NB4 (cell line): ENCODE measurements at regions not wholly inside any gene's neighbourhood (a gene's known extent, or its start where the extent isn't known, plus 50 kb on each side); places are given as distances from the start of the nearest gene placed in this dataset.

Source experiments
- DNase-seq: peaks from one replicate; pipeline ENCODE4 v3.0.0; 2010; ENCODE audit warnings: low read depth
- H3K4me3 ChIP-seq: one replicate; pipeline ENCODE4 v1.5.1; 2011; ENCODE audit warnings: mild to moderate bottlenecking, low read depth, low read length, moderate library complexity
- CTCF ChIP-seq: IDR thresholded peaks from one replicate; pipeline ENCODE4 v1.5.1; 2012; ENCODE audit warnings: low read depth, low read length
- MAX ChIP-seq: IDR thresholded peaks from 2 replicates; pipeline ENCODE4 v1.6.1; 2011; ENCODE audit warnings: low read depth, low read length
- MYC ChIP-seq: IDR thresholded peaks from 2 replicates; pipeline ENCODE4 v1.6.1; 2011; ENCODE audit warnings: low read depth, low read length
- POLR2A ChIP-seq: IDR thresholded peaks from 2 replicates; pipeline ENCODE4 v1.6.1; 2011; ENCODE audit warnings: mild to moderate bottlenecking; ENCODE audit not compliant: insufficient read length; ENCODE audit errors: extremely low read depth

DNA sequence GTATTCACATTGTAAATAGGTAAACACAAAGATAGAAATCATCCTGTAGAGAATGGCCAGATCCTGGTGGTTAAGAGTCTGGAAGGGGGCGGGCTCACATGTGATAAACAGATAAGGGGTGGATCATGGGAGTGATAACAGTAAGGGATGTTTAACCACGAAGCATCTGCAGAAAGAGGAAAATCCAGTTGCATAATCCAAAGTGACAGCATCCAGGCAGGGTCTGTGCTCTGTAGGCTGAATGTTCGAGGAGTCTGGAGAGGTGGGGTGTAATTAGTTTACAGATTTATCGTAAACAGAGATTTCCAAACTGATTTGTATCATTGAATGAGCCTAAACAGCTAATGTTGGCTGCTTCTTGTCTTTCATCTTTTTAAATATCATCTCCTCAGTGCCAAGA lies 1009.8 kb upstream of the SLIT2 start:
- TF ChIP-seq MAX (no peak), CTCF (no peak), POLR2A (no peak), MYC (no peak)
- no peak for DNase-seq
- H3K4me3 ChIP-seq, result no peak overlapping the region

DNA sequence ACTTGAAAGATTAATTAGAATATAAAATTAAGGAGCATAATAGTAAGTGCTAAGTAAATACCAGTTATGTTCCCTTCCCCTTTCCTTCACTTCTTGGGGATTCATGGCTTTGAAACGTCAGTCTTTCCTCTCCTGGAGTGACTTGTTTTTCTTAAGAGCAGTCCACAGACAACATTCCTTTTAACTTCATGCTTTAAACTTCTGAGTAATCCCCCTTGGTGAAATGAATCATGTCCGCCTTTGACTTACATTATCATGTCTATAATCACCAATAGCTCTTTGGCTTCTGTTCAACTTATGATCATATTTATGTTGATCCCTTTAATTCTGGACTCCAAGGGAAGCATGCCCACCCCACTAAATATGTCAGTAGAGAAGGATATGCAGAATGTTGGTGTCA lies 1012.1 kb upstream of the SLIT2 start:
- TF ChIP-seq POLR2A (no peak), MYC (no peak), MAX (no peak), CTCF (no peak)
- no peak overlapping the region for H3K4me3 ChIP-seq
- DNase-seq, result no peak

- no peak for DNase-seq
- no peak overlapping the region for H3K4me3 ChIP-seq
- TF ChIP-seq POLR2A (no peak), CTCF (no peak), MYC (no peak), MAX (no peak)
Measured at GRCh38 chr4:19236473-19236872, 1015.2 kb upstream of the SLIT2 start.

DNA sequence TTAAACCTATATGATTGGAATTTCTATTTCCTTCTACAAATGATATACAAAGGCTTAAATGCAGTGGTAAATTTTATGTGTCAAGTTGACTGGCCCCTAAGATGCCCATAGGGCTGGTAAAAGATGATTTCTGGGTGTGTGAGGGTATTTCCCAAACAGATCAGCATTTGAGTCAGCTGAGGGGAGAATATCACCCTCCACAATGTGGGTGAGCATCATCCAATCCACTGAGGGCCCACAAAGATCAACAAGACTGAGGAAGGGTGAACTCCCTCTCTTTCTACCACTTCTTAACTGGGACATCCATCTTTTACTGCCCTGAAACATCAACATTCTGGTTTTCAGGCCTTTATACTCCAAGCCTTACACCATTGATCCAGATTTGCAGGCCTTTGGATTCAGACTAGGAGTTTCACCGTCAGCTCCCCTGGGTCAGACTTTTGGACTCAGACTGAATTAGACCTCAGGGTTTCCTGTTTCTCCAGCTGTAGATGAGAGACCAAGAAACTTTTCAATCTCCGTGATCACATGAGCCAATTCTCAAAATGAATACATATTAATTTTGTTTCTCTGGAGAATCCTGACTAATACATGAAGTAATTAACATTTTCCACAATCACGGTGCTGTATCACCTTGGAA lies 1020.7 kb upstream of the SLIT2 start:
- no peak overlapping the region for H3K4me3 ChIP-seq
- TF ChIP-seq MAX, result no peak
- no peak for TF ChIP-seq CTCF
- TF ChIP-seq POLR2A, result no peak
- no peak for TF ChIP-seq MYC
- no peak for DNase-seq

DNA sequence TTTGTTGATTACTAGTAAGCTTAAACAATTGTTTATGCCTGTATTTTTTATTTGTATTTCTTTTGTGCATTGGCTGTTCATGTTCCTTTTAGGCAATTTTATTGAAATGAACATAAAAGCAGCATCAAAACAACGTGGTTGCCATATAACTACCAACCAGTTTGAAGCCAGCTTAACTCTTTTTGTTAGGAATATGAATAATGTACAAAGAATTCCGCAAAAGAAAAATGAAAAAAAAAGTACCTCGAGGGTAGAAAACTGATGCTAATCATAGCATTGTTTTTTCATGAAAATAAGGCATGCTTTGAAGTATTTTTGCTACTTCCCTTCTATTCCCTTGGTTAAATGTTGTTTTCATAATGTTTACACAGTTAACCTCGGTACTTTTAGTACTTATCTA lies 1024.0 kb upstream of the SLIT2 start:
- no peak overlapping the region for H3K4me3 ChIP-seq
- TF ChIP-seq MYC, result no peak
- TF ChIP-seq CTCF, result no peak
- no peak for TF ChIP-seq POLR2A
- no peak for TF ChIP-seq MAX

DNA sequence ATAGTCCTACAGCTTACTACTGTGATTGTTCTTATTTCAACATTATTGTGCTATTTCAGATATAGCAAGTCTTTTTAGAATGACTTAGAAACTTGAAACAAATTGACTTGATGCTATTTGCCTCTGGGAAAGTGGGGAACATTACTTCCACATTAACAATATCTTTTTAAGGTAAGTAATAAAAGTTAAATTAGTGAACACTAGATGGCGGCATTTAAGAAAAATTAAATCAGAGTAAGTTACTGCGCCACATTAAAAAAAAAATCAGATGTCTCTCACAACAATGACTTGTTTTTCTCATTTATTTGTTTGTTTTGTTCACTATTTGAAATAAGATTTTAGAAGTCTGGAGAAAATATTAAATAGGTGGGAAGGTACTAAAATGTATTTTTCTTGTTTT lies 1026.9 kb upstream of the SLIT2 start:
- TF ChIP-seq MYC (no peak), MAX (no peak), CTCF (no peak), POLR2A (no peak)
- peak; percentile 40 for DNase-seq
- H3K4me3 ChIP-seq, result no peak overlapping the region

More for the DNA sequence above, 1024.0 kb upstream of the SLIT2 start:
- no peak for DNase-seq
